Uterus (tissue), 2 donors: ENCODE measurements at regions not wholly inside any gene's neighbourhood (a gene's known extent, or its start where the extent isn't known, plus 50 kb on each side); places are given as distances from the start of the nearest gene placed in this dataset.

ENCODE experiments used
- CTCF ChIP-seq, 4 experiments: fragments of 200-600 bp in 2 of 4; fragments of 450-650 bp in 2 of 4; sonication (generic) in 2 of 4; IDR thresholded peaks; one replicate each; pipeline ENCODE4 v1.5.1; 2016 to 2019; ENCODE audit warnings: antibody characterized with exemption in 4 of 4, mild to moderate bottlenecking in 2 of 4, moderate library complexity in 1 of 4
- POLR2A ChIP-seq, 2 donors: fragments of 450-650 bp; IDR thresholded peaks; one replicate each; pipeline ENCODE4 v1.6.1; 2016; ENCODE audit warnings: antibody characterized with exemption in 2 of 2, mild to moderate bottlenecking in 1 of 2, moderate library complexity in 1 of 2

DNA sequence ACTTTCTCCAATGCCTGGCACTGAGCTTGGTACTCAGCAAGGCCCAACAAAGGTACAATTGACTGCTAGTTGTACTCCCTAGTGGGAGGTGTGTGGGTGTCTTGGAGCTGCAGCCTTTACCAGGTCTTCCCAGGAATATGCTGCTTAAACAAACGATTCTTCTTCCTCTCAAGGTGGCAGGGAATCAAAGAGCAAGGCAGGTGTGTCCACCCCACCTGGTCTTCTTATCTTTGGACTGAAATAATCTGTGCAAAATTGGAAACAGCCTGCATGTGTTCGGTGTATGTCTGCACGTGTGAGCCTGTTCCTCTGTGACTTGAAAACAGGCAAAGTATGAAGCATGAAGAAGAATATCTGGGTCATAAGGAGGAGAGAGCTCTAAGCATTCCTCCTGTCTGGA lies 235.3 kb downstream of the PTTG2 start:
- TF ChIP-seq POLR2A (IDR thresholded peaks at IDR 0.05) (no peak), CTCF (IDR thresholded peaks at IDR 0.05) (no peak)
